Endothelial cell of umbilical vein (primary cell): ENCODE measurements at regions not wholly inside any gene's neighbourhood (a gene's known extent, or its start where the extent isn't known, plus 50 kb on each side); places are given as distances from the start of the nearest gene placed in this dataset.

Experiments
- BruUV-seq: library from RNA; stranded (reverse); fragments of 400-500 nt; replicated peaks from 2 replicates; lab custom pipeline; 2021; lab: Mats Ljungman, UMichigan
- CTCF ChIA-PET: fragments of 300-600, 350-600 bp; sonication (Branson Sonifier 250); formaldehyde crosslinking; loops from one replicate; lab custom pipeline; 2021; ENCODE audit warnings: antibody characterized with exemption, inconsistent platforms; lab: Charles Lee
- POLR2A ChIA-PET: fragments of 300-600, 350-600 bp; sonication (Branson Sonifier 250); formaldehyde crosslinking; loops from one replicate; lab custom pipeline; 2021; ENCODE audit warnings: antibody characterized with exemption, inconsistent platforms; lab: Charles Lee
- DNase-seq: peaks from one replicate; pipeline ENCODE4 v3.0.0-alpha.2; 2011; ENCODE audit warnings: low read depth, low spot score
- FAIRE-seq: peaks from 2 replicates; lab custom pipeline; 2011; peaks lifted over from hg19 to GRCh38; lab: Jason Lieb, UNC
- H2AFZ ChIP-seq: 2 replicates; pipeline ENCODE4 v1.6.0; 2012; ENCODE audit warnings: low read depth, low read length, control low read depth, inconsistent platforms
- H3K27ac ChIP-seq: 2 replicates; pipeline ENCODE4 v1.5.1; 2011; ENCODE audit warnings: low read depth, mild to moderate bottlenecking, control low read depth, low read length, moderate library complexity; ENCODE audit not compliant: insufficient read depth
- H3K27me3 ChIP-seq, 2 experiments: 2 replicates each; pipeline versions ENCODE4 v1.6.0 to v1.6.1; 2011; ENCODE audit warnings: low read length in 2 of 2, mixed read lengths in 1 of 2; ENCODE audit not compliant: control insufficient read depth in 2 of 2, insufficient read depth in 2 of 2
- H3K36me3 ChIP-seq, 2 experiments: 2 replicates in 1 of 2; 3 replicates in 1 of 2; pipeline ENCODE4 v1.5.1; 2011; ENCODE audit warnings: low read length in 2 of 2, mild to moderate bottlenecking in 1 of 2, moderate library complexity in 1 of 2; ENCODE audit not compliant: control insufficient read depth in 2 of 2, insufficient read depth in 2 of 2; ENCODE audit errors: extremely low read depth in 1 of 2
- H3K4me1 ChIP-seq: 3 replicates; pipeline ENCODE4 v1.5.1; 2011; ENCODE audit warnings: mild to moderate bottlenecking, low read length; ENCODE audit not compliant: control insufficient read depth, insufficient read depth; ENCODE audit errors: extremely low read depth
- H3K4me2 ChIP-seq: 2 replicates; pipeline ENCODE4 v1.6.1; 2011; ENCODE audit warnings: low read length, control low read depth, mixed read lengths; ENCODE audit not compliant: insufficient read depth
- H3K4me3 ChIP-seq, 3 experiments: fragments of 200-600 bp in 1 of 3; sonication (generic), shearing (Covaris generic) in 1 of 3; replicated peaks in 1 of 3; 2 replicates each; pipeline ENCODE4 v1.5.1; 2011 to 2016; ENCODE audit warnings: control low read depth in 3 of 3, low read length in 3 of 3, mild to moderate bottlenecking in 2 of 3, inconsistent platforms in 1 of 3, low read depth in 1 of 3, moderate library complexity in 1 of 3; ENCODE audit not compliant: insufficient read depth in 1 of 3
- H3K79me2 ChIP-seq: 2 replicates; pipeline ENCODE4 v1.6.0; 2012; ENCODE audit warnings: low read length, inconsistent platforms; ENCODE audit not compliant: control insufficient read depth, insufficient read depth
- H3K9ac ChIP-seq: replicated peaks from 2 replicates; pipeline ENCODE3; 2011; ENCODE audit warnings: low read length, control low read depth; ENCODE audit not compliant: insufficient read depth; ENCODE audit errors: extremely low read depth
- H3K9me1 ChIP-seq: replicated peaks from 3 replicates; pipeline ENCODE4 v1.6.0; 2011; ENCODE audit warnings: mild to moderate bottlenecking, low read length; ENCODE audit not compliant: control insufficient read depth, insufficient read depth; ENCODE audit errors: extremely low read depth
- H3K9me3 ChIP-seq: replicated peaks from 2 replicates; pipeline ENCODE4 v1.5.1; 2012; ENCODE audit warnings: low read length, inconsistent platforms; ENCODE audit not compliant: control insufficient read depth, insufficient read depth
- H4K20me1 ChIP-seq: replicated peaks from 2 replicates; pipeline ENCODE3; 2011; ENCODE audit warnings: mild to moderate bottlenecking, low read length; ENCODE audit not compliant: control insufficient read depth, insufficient read depth; ENCODE audit errors: extremely low read depth
- EZH2 ChIP-seq: IDR thresholded peaks from 2 replicates; pipeline ENCODE4 v1.6.1; 2012; ENCODE audit warnings: borderline replicate concordance, low read depth, mild to moderate bottlenecking, moderate library complexity, low read length, inconsistent platforms; ENCODE audit not compliant: severe bottlenecking
- MYC ChIP-seq: IDR thresholded peaks from one replicate; pipeline ENCODE4 v1.6.1; 2011; ENCODE audit warnings: mild to moderate bottlenecking, low read depth, low read length
- POLR2AphosphoS5 ChIP-seq: IDR thresholded peaks from 2 replicates; pipeline ENCODE4 v1.6.1; 2012; ENCODE audit warnings: low read depth, mild to moderate bottlenecking, control low read depth, low read length, moderate library complexity; ENCODE audit not compliant: insufficient read depth
- dilution Hi-C: fragments of 300-500 bp; cut with MboI; formaldehyde crosslinking; loops from one replicate; pipeline ENCODE4 v1.15.0; 2019; ENCODE audit warnings: low sequenced_read_pairs; ENCODE audit not compliant: extremely low pct_ligation_motif_present
- intact Hi-C: fragments of 100-400 bp; cut with micrococcal nuclease; formaldehyde crosslinking; loops from one replicate; pipeline ENCODE4 v1.10.0; 2022
- TF ChIP-seq, protein P1 (sequence below), 2 donors: IDR thresholded peaks; 1 replicate in 1 of 2; 2 replicates in 1 of 2; pipeline ENCODE4 v1.5.1; 2011; ENCODE audit warnings: low read length in 2 of 2, mild to moderate bottlenecking in 2 of 2, moderate library complexity in 2 of 2, control low read depth in 1 of 2, inconsistent platforms in 1 of 2, low read depth in 1 of 2; ENCODE audit not compliant: insufficient read depth in 1 of 2; ENCODE audit errors: extremely low read depth in 1 of 2

DNA sequence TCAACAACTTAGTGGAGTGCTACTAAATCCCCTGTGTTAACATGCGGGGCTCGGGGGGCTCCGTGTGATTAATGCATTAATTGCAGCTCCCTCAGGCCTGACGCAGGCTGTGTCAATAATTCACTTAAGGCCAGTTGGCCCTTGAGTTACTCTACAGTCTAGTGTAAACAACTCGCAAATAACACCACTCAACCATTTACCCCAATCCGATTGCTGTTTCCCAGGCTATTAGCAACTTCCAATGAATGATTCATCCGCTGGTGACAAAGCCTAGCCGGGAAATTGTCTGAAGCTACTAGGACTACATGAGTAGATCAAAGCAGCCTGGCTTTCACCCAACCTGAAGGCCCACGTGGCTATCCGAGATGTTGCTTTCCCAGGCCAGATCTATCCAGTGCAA is 121.3 kb upstream of the SOX14 start:
- TF ChIP-seq, protein P1, sequence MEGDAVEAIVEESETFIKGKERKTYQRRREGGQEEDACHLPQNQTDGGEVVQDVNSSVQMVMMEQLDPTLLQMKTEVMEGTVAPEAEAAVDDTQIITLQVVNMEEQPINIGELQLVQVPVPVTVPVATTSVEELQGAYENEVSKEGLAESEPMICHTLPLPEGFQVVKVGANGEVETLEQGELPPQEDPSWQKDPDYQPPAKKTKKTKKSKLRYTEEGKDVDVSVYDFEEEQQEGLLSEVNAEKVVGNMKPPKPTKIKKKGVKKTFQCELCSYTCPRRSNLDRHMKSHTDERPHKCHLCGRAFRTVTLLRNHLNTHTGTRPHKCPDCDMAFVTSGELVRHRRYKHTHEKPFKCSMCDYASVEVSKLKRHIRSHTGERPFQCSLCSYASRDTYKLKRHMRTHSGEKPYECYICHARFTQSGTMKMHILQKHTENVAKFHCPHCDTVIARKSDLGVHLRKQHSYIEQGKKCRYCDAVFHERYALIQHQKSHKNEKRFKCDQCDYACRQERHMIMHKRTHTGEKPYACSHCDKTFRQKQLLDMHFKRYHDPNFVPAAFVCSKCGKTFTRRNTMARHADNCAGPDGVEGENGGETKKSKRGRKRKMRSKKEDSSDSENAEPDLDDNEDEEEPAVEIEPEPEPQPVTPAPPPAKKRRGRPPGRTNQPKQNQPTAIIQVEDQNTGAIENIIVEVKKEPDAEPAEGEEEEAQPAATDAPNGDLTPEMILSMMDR (IDR thresholded peaks at IDR 0.05; ENCODE audit: extremely low read depth in 1 of 2, insufficient read depth in 1 of 2, low read depth in 1 of 2, low read length in 2 of 2): no peak

DNA sequence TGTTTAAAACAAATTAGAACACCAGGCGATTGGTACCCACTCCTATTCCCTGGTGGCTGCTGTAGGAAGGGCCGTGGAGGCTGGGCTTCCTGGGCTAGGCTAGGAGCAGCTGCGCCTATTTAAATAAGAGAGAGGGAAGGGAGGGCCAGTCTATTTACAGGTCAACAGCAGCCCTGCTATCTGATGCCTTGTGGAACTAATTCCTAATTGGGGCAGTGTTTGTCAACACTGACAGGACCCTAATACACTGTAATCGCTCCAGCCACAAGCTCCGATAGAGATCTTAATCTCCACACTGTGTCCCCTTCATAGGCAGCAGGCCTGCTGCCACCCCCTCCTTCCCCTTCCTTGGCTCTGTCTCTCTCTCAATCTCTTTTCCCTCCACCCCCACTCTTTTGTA is 116.9 kb upstream of the SOX14 start:
- CTCF ChIA-PET: no interaction called here
- POLR2A ChIA-PET: no interaction called here
- H3K27ac ChIP-seq: no peak overlapping the region
- no peaks in the 10 kb centered on the region for H3K4me1 ChIP-seq
- H3K79me2 ChIP-seq: no peaks in the 10 kb centered on the region
- H3K9me3 ChIP-seq: peaks cover under 1% of the 10 kb centered on the region
- H3K4me2 ChIP-seq: no peak overlapping the region
- intact Hi-C loops (no loop called here), dilution Hi-C loops (no loop called here)
- H3K9me1 ChIP-seq: no peaks in the 10 kb centered on the region
- no peaks in the 10 kb centered on the region for H4K20me1 ChIP-seq
- H3K36me3 ChIP-seq: no peaks in the 10 kb centered on the region
- TF ChIP-seq POLR2AphosphoS5 (no peak), MYC (no peak), EZH2 (no peak)
- no peak overlapping the region for H3K9ac ChIP-seq
- H3K4me3 ChIP-seq: no peak overlapping the region
- no peaks in the 10 kb centered on the region for H3K27me3 ChIP-seq
- no TSS peak for BruUV-seq
- no peak overlapping the region for H2AFZ ChIP-seq
- FAIRE-seq: no peak
- DNase-seq: no peak

More for the DNA sequence above, 121.3 kb upstream of the SOX14 start:
- Histone ChIP-seq H2AFZ (no peak overlapping the region), H4K20me1 (no peaks in the 10 kb centered on the region), H3K9me1 (no peaks in the 10 kb centered on the region), H3K4me1 (no peaks in the 10 kb centered on the region), H3K27me3 (no peaks in the 10 kb centered on the region), H3K79me2 (no peaks in the 10 kb centered on the region), H3K9ac (no peak overlapping the region), H3K4me2 (no peak overlapping the region), H3K36me3 (no peaks in the 10 kb centered on the region), H3K9me3 (no peaks in the 10 kb centered on the region), H3K4me3 (no peak overlapping the region), H3K27ac (no peak overlapping the region)
- no TSS peak for BruUV-seq
- ChIA-PET CTCF (no interaction called here), POLR2A (no interaction called here)
- dilution Hi-C loops: no loop called here
- intact Hi-C loops: no loop called here
- DNase-seq (no peak), FAIRE-seq (no peak)
